RWPE2 (cell line): ENCODE measurements at regions not wholly inside any gene's neighbourhood (a gene's known extent, or its start where the extent isn't known, plus 50 kb on each side); places are given as distances from the start of the nearest gene placed in this dataset.

Source experiments
- ATAC-seq: fragments of 200-7000 bp; cut with Tn5 transposase; 3 replicates; pipeline ENCODE4 v1.9.1; 2021; ENCODE audit warnings: low read depth
- DNase-seq: peaks from one replicate; pipeline ENCODE4 v3.0.0-alpha.2; 2020; ENCODE audit warnings: low spot score
- H3K27ac ChIP-seq: fragments of 450-650 bp; 2 replicates; pipeline ENCODE4 v1.5.1; 2017; ENCODE audit warnings: mild to moderate bottlenecking; ENCODE audit not compliant: poor library complexity, severe bottlenecking
- H3K27me3 ChIP-seq: fragments of 250-450 bp; sonication (Bioruptor Pico); 2 replicates; pipeline ENCODE4 v1.5.1; 2021; ENCODE audit warnings: mild to moderate bottlenecking, moderate library complexity; ENCODE audit not compliant: insufficient read depth, poor library complexity, severe bottlenecking
- H3K36me3 ChIP-seq: fragments of 250-450 bp; sonication (Bioruptor Pico); 2 replicates; pipeline ENCODE4 v1.5.1; 2020; ENCODE audit warnings: low read depth, mild to moderate bottlenecking, moderate library complexity
- H3K4me1 ChIP-seq: fragments of 250-450 bp; sonication (Bioruptor Pico); 2 replicates; pipeline ENCODE4 v1.5.1; 2021; ENCODE audit warnings: mild to moderate bottlenecking, moderate library complexity; ENCODE audit not compliant: insufficient read depth, poor library complexity, severe bottlenecking
- H3K4me3 ChIP-seq: fragments of 250-450 bp; sonication (Bioruptor Pico); 2 replicates; pipeline ENCODE4 v1.5.1; 2021; ENCODE audit warnings: mild to moderate bottlenecking, moderate library complexity; ENCODE audit not compliant: severe bottlenecking
- H3K9me3 ChIP-seq: fragments of 250-450 bp; sonication (Bioruptor Pico); 2 replicates; pipeline ENCODE4 v1.5.1; 2021; ENCODE audit warnings: mild to moderate bottlenecking, moderate library complexity; ENCODE audit not compliant: severe bottlenecking
- CTCF ChIP-seq: fragments of 450-650 bp; IDR thresholded peaks from one replicate; pipeline ENCODE4 v1.5.1; 2017; ENCODE audit warnings: mild to moderate bottlenecking, moderate library complexity; ENCODE audit not compliant: poor library complexity, severe bottlenecking

- no peak for TF ChIP-seq CTCF
- Histone ChIP-seq H3K27ac (no peak overlapping the region), H3K36me3 (no peaks in the 10 kb centered on the region), H3K4me1 (no peaks in the 10 kb centered on the region), H3K27me3 (no peaks in the 10 kb centered on the region), H3K9me3 (no peaks in the 10 kb centered on the region), H3K4me3 (no peak overlapping the region)
- DNase-seq (no peak), ATAC-seq (no peak)
These were observed 273.8 kb downstream of the PTBP2 start for GRCh38 chr1:96995351-96995750.

GRCh38 chr1:96996001-96996400, 274.4 kb downstream of the PTBP2 start:
- H3K27ac ChIP-seq: no peak overlapping the region
- no peak for TF ChIP-seq CTCF
- no peaks in the 10 kb centered on the region for H3K27me3 ChIP-seq
- no peak for ATAC-seq
- H3K9me3 ChIP-seq: no peaks in the 10 kb centered on the region
- H3K4me1 ChIP-seq: no peaks in the 10 kb centered on the region
- H3K4me3 ChIP-seq: no peak overlapping the region
- DNase-seq: no peak
- H3K36me3 ChIP-seq: no peaks in the 10 kb centered on the region

- Histone ChIP-seq H3K4me3 (no peak overlapping the region), H3K36me3 (no peaks in the 10 kb centered on the region), H3K27ac (no peak overlapping the region), H3K4me1 (no peaks in the 10 kb centered on the region), H3K27me3 (no peaks in the 10 kb centered on the region), H3K9me3 (no peaks in the 10 kb centered on the region)
- no peak for TF ChIP-seq CTCF
- ATAC-seq: no peak
- DNase-seq: no peak
These were observed 276.1 kb downstream of the PTBP2 start for GRCh38 chr1:96997717-96998116.

- Histone ChIP-seq H3K9me3 (no peaks in the 10 kb centered on the region), H3K4me1 (no peaks in the 10 kb centered on the region), H3K27ac (no peak overlapping the region), H3K4me3 (no peak overlapping the region), H3K36me3 (no peaks in the 10 kb centered on the region), H3K27me3 (no peaks in the 10 kb centered on the region)
- no peak for DNase-seq
- no peak for TF ChIP-seq CTCF
- no peak for ATAC-seq
These were observed 276.9 kb downstream of the PTBP2 start for GRCh38 chr1:96998466-96998865.

- TF ChIP-seq CTCF: no peak
- H3K36me3 ChIP-seq: no peaks in the 10 kb centered on the region
- no peaks in the 10 kb centered on the region for H3K9me3 ChIP-seq
- DNase-seq: no peak
- H3K27me3 ChIP-seq: no peaks in the 10 kb centered on the region
- H3K4me1 ChIP-seq: no peaks in the 10 kb centered on the region
- no peak overlapping the region for H3K4me3 ChIP-seq
- ATAC-seq: peak; percentile 48; the same call in 2 of the 3 replicates
- H3K27ac ChIP-seq: no peak overlapping the region
These were observed 277.6 kb downstream of the PTBP2 start for GRCh38 chr1:96999191-96999590.
